Bronchial epithelial cell (primary cell): ENCODE measurements at regions not wholly inside any gene's neighbourhood (a gene's known extent, or its start where the extent isn't known, plus 50 kb on each side); places are given as distances from the start of the nearest gene placed in this dataset.

Experiments used
- DNase-seq: peaks from one replicate; pipeline ENCODE4 v3.0.0-alpha.2; 2010; ENCODE audit warnings: low read depth
- FAIRE-seq: peaks from 2 replicates; lab custom pipeline; 2011; peaks lifted over from hg19 to GRCh38; lab: Jason Lieb, UNC
- H3K27me3 ChIP-seq: 2 replicates; pipeline ENCODE4 v1.5.1; 2011; ENCODE audit warnings: low read length; ENCODE audit not compliant: control insufficient read depth, insufficient read depth
- H3K36me3 ChIP-seq: 2 replicates; pipeline ENCODE4 v1.5.1; 2011; ENCODE audit warnings: low read length; ENCODE audit not compliant: control insufficient read depth, insufficient read depth
- H3K4me3 ChIP-seq: 2 replicates; pipeline ENCODE4 v1.5.1; 2011; ENCODE audit warnings: mild to moderate bottlenecking, low read depth, low read length, control low read depth
- TF ChIP-seq, protein P1 (sequence below): IDR thresholded peaks from 2 replicates; pipeline ENCODE4 v1.5.1; 2011; ENCODE audit warnings: mild to moderate bottlenecking, moderate library complexity, low read length, control low read depth, inconsistent platforms; ENCODE audit not compliant: insufficient read depth, severe bottlenecking

DNA sequence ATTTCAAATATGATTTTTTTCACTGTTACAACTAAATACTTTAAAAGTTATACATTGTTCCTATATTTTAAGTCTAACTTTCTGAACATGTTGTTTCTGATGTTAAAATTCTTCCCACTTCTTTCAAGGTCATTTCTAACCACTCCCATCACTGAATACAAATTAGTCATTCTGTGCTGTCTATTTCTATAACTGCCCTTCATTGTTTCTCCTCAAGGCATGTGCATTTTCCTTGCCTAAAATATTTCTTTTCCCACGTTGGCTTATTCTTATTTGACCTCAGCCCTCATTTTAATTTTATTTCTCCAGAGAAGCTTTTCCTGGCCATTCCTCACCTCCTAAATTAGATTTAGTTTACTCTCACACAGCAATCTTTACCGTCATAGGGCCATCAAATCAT lies 198.9 kb upstream of the GULP1 start:
- DNase-seq = no peak
- Histone ChIP-seq H3K36me3 (no peaks in the 10 kb centered on the region), H3K4me3 (no peak overlapping the region), H3K27me3 (no peaks in the 10 kb centered on the region)
- no peak for FAIRE-seq
- TF ChIP-seq, protein P1, sequence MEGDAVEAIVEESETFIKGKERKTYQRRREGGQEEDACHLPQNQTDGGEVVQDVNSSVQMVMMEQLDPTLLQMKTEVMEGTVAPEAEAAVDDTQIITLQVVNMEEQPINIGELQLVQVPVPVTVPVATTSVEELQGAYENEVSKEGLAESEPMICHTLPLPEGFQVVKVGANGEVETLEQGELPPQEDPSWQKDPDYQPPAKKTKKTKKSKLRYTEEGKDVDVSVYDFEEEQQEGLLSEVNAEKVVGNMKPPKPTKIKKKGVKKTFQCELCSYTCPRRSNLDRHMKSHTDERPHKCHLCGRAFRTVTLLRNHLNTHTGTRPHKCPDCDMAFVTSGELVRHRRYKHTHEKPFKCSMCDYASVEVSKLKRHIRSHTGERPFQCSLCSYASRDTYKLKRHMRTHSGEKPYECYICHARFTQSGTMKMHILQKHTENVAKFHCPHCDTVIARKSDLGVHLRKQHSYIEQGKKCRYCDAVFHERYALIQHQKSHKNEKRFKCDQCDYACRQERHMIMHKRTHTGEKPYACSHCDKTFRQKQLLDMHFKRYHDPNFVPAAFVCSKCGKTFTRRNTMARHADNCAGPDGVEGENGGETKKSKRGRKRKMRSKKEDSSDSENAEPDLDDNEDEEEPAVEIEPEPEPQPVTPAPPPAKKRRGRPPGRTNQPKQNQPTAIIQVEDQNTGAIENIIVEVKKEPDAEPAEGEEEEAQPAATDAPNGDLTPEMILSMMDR = no peak

DNA sequence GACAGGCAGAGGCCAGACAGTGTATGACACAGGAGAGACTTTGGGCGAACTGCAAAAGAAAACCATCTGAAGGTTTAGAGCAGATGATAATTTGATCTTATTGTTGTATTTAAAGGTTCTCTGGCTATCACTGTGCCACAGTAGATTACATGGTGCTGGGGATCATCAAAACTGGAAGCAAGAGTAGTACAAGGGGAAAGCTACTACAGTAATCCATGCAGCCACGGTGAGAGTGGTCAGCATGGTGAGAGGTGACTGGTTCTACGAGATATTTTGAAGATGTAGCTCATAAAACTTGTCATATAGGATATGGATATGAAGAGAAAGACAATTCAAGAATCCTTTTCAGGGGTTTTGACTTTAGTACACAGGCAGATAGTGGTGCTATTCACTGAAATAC lies 194.8 kb upstream of the GULP1 start:
- DNase-seq (no peak), FAIRE-seq (no peak)
- H3K27me3 ChIP-seq = no peaks in the 10 kb centered on the region
- TF ChIP-seq, protein P1 = no peak
- no peak overlapping the region for H3K4me3 ChIP-seq
- no peaks in the 10 kb centered on the region for H3K36me3 ChIP-seq

GRCh38 chr2:188102881-188103280 lies 188.8 kb upstream of the GULP1 start:
- FAIRE-seq = peak; percentile 79
- Histone ChIP-seq H3K4me3 (no peak overlapping the region), H3K36me3 (no peaks in the 10 kb centered on the region), H3K27me3 (no peaks in the 10 kb centered on the region)
- no peak for DNase-seq
- TF ChIP-seq, protein P1 = no peak

- no peaks in the 10 kb centered on the region for H3K27me3 ChIP-seq
- no peak overlapping the region for H3K4me3 ChIP-seq
- TF ChIP-seq, protein P1 = no peak
- DNase-seq (no peak), FAIRE-seq (no peak)
- H3K36me3 ChIP-seq = no peaks in the 10 kb centered on the region
Measured at GRCh38 chr2:188114014-188114413, 177.7 kb upstream of the GULP1 start.

DNA sequence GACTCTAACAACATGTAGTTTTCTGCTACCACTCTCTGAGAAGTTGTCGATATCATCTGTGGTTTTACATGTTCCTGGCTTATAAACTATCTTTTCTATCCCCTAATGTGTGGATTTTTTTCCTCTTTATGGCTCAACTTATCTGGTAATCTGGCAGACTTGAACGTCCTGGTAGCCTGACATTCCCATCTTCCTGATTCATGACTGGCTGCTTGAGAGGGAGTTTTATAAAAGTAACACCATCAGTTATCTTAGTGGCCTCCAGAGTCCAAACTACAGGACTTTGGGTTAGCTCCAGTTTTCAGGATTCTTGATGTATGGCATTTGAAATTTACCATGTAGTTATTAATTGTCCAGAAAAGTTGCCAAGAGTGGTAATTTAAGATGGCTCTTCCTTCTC lies 174.0 kb upstream of the GULP1 start:
- Histone ChIP-seq H3K27me3 (no peaks in the 10 kb centered on the region), H3K36me3 (no peaks in the 10 kb centered on the region), H3K4me3 (no peak overlapping the region)
- DNase-seq = no peak
- FAIRE-seq = no peak
- TF ChIP-seq, protein P1 = no peak

DNA sequence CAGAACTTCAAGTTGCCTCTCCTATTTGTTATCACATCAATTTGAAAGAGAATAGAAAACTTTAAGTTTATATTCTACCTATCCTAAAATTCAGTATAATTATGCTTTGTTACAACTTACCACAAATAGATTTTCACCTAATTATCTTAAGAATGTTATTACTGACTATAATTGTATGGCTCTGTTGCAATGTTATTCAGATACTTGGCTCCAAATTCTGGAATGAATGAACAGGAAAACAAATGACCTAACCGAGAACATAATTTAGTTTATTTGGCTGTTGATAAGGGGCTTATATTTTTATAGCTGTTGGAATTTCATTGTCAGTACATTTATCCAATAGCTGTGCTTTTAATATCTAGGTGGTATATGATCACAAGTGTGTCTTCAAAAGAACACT lies 173.2 kb upstream of the GULP1 start:
- Histone ChIP-seq H3K4me3 (no peak overlapping the region), H3K27me3 (no peaks in the 10 kb centered on the region), H3K36me3 (no peaks in the 10 kb centered on the region)
- TF ChIP-seq, protein P1 = no peak
- no peak for DNase-seq
- no peak for FAIRE-seq
